ENCODE measurements at regions not wholly inside any gene's neighbourhood (a gene's known extent, or its start where the extent isn't known, plus 50 kb on each side); places are given as distances from the start of the nearest gene placed in this dataset.

DNA sequence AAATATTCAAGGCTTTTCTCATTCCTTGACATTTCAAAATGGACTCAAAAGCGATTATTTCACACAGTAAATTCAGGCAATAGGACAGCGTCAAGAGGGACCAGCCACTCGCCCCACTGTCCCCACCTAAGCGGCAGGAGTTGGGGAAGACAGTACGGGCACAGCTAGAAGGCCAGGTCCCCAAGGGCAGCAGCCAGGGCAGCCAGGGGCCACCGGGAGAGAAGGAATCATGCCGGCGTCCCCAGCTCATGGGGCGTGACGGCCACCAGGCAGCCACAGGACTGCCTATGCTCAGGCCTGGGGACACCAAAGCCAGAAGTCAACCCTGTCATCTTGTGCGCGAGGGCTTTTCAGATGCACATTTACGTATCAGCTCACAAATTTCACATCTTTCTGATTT, 225.7 kb upstream of the PPP2R2D start:
- no peak for DNase-seq (ENCODE audit: low read depth, low spot score)
- in situ Hi-C loops (cut with HindIII; ENCODE audit: low pct_unique_long_range_greater_than_20kb, low sequenced_read_pairs): no loop called here

- no peak for DNase-seq (ENCODE audit: low read depth, low spot score)
- in situ Hi-C loops (cut with HindIII; ENCODE audit: low pct_unique_long_range_greater_than_20kb, low sequenced_read_pairs): no loop called here
Observed at GRCh38 chr10:131676046-131676799, 224.6 kb upstream of the PPP2R2D start.

- no peak for DNase-seq (ENCODE audit: low read depth, low spot score)
- in situ Hi-C loops (cut with HindIII; ENCODE audit: low pct_unique_long_range_greater_than_20kb, low sequenced_read_pairs): no loop called here
Observed at GRCh38 chr10:131676800-131677421, 223.9 kb upstream of the PPP2R2D start.

GRCh38 chr10:131677671-131678070, 223.1 kb upstream of the PPP2R2D start:
- in situ Hi-C loops (cut with HindIII; ENCODE audit: low pct_unique_long_range_greater_than_20kb, low sequenced_read_pairs): no loop called here
- no peak for DNase-seq (ENCODE audit: low read depth, low spot score)

DNA sequence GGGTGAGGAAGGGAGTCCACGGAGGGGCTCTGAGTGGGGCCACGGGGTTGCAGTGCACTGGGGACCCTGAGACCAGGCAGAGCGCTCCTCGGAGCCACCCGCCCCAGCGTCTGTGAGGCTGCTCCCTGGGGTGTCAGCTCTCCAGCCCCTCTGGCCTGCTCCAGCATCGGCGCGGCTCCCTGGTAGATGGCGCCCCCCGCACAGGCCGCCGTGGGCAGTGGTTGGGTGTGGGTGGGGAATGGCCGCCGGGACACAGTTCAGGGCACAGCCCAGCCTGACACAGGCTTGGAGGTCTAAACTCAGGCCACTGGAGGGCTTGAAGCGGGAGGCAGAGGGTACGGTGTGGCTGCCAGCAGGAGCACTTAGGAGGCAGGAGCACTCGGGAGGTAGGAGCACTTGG, 222.6 kb upstream of the PPP2R2D start:
- no peak for DNase-seq (ENCODE audit: low read depth, low spot score)
- in situ Hi-C loops (cut with HindIII; ENCODE audit: low pct_unique_long_range_greater_than_20kb, low sequenced_read_pairs): no loop called here

DNA sequence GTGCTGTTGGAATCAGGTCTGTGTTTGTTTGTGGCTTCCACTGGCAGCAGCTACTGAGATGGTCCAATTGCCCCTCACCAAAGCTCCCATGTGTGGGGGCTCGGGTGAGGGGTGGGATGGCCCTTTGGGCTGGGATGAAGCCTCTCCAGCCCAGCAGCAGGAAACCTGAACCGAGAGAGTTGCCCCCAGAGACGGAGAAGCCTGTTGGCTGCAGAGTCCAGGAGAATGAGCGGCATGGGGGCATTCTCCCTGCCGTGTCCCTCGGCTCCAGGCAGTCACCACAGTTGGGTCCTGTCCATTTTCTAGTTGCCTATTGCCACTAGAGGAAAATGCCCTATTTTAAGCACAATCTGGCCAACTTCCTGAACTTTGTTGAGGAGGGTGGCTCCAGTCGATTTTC, 222.2 kb upstream of the PPP2R2D start:
- no peak for DNase-seq (ENCODE audit: low read depth, low spot score)
- in situ Hi-C loops (cut with HindIII; ENCODE audit: low pct_unique_long_range_greater_than_20kb, low sequenced_read_pairs): no loop called here

DNA sequence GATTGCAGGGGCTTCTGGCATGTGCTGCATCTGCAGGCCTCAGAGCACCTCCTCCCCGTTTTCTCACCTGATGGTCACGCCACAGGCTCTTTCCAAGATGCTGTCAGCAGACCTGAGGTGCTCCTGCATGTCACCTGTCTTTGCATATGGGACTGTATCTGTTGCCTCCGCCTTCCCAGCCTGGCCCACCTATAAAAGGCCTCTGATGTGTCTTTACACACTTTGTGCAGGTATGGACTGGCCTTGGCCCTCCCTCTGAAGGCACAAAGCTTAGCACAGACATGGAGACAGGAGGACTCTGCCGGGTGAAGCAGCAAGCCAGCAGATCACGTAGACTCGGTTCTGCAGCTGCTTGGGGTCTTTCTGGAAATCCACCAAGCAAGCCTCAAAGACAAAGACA, 220.9 kb upstream of the PPP2R2D start:
- in situ Hi-C loops (cut with HindIII; ENCODE audit: low pct_unique_long_range_greater_than_20kb, low sequenced_read_pairs): no loop called here
- no peak for DNase-seq (ENCODE audit: low read depth, low spot score)

GRCh38 chr10:131681122-131681521, 219.7 kb upstream of the PPP2R2D start:
- in situ Hi-C loops (cut with HindIII; ENCODE audit: low pct_unique_long_range_greater_than_20kb, low sequenced_read_pairs): no loop called here
- DNase-seq (ENCODE audit: low read depth, low spot score): no peak

DNA sequence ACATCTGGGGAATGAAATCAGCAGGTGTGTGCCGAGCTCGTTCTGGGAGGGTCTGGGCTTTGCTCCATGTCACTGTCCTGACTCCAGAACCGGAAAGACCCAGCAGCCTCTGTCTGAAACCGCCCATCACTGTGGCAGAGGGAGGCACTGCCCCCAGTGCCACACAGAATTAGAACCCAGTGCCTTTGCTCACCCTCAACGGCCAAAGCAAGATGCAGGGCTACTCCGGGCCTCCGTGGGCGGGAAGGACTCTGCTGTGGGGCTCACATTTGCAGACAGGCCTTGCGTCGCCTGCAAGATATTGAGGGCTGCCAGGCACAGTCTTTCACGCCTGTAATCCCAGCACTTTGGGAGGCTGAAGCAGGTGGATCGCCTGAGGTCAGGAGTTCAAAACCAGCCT, 219.2 kb upstream of the PPP2R2D start:
- in situ Hi-C loops (cut with HindIII; ENCODE audit: low pct_unique_long_range_greater_than_20kb, low sequenced_read_pairs): no loop called here
- no peak for DNase-seq (ENCODE audit: low read depth, low spot score)

- in situ Hi-C loops (cut with HindIII; ENCODE audit: low pct_unique_long_range_greater_than_20kb, low sequenced_read_pairs): no loop called here
- no peak for DNase-seq (ENCODE audit: low read depth, low spot score)
Observed at GRCh38 chr10:131682271-131682962, 218.4 kb upstream of the PPP2R2D start.

GRCh38 chr10:131683281-131683861, 217.4 kb upstream of the PPP2R2D start:
- DNase-seq (ENCODE audit: low read depth, low spot score): no peak
- in situ Hi-C loops (cut with HindIII; ENCODE audit: low pct_unique_long_range_greater_than_20kb, low sequenced_read_pairs): no loop called here

GRCh38 chr10:131683941-131684340, 216.9 kb upstream of the PPP2R2D start:
- in situ Hi-C loops (cut with HindIII; ENCODE audit: low pct_unique_long_range_greater_than_20kb, low sequenced_read_pairs): no loop called here
- DNase-seq (ENCODE audit: low read depth, low spot score): no peak

- in situ Hi-C loops (cut with HindIII; ENCODE audit: low pct_unique_long_range_greater_than_20kb, low sequenced_read_pairs): no loop called here
- no peak for DNase-seq (ENCODE audit: low read depth, low spot score)
Observed at GRCh38 chr10:131685007-131685406, 215.8 kb upstream of the PPP2R2D start.

GRCh38 chr10:131685576-131685975, 215.2 kb upstream of the PPP2R2D start:
- in situ Hi-C loops (cut with HindIII; ENCODE audit: low pct_unique_long_range_greater_than_20kb, low sequenced_read_pairs): no loop called here
- DNase-seq (ENCODE audit: low read depth, low spot score): no peak

- no peak for DNase-seq (ENCODE audit: low read depth, low spot score)
- in situ Hi-C loops (cut with HindIII; ENCODE audit: low pct_unique_long_range_greater_than_20kb, low sequenced_read_pairs): no loop called here
Observed at GRCh38 chr10:131686781-131687420, 213.9 kb upstream of the PPP2R2D start.

DNA sequence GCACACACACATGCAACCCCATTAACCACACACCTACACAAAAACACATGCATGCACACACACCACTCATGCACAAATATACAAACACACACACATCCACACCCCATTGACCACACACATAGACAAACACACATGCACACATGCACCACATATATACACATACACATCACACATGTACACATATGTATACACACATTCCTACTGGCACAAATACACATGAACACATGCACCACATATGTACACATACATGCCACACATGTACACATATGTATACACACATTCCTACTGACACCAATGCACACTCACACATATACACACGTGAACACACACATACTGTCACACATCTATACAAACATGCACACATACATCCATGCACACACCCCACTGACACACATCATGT, 212.5 kb upstream of the PPP2R2D start:
- in situ Hi-C loops (cut with HindIII; ENCODE audit: low pct_unique_long_range_greater_than_20kb, low sequenced_read_pairs): no loop called here
- no peak for DNase-seq (ENCODE audit: low read depth, low spot score)

DNA sequence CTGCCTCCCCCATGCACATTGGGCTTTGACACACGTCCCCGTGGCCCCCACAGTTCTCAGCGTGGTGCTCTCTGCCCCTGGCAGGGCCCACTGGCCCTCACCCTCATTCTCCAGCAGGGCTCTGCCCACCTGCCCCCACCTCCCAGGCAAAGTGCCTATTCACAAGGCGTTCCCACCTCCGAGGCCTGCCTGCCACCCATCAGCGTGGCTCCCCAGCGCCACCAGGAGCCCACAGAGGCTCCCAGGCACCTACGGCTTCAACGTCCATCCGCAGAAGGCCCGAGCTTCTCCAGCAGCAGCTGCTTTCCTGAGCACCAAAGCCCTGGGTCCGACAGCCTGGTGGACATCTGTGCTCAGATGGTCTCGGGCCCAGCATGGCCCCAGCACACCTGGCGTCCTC, 211.8 kb upstream of the PPP2R2D start:
- in situ Hi-C loops (cut with HindIII; ENCODE audit: low pct_unique_long_range_greater_than_20kb, low sequenced_read_pairs): no loop called here
- no peak for DNase-seq (ENCODE audit: low read depth, low spot score)

- in situ Hi-C loops (cut with HindIII; ENCODE audit: low pct_unique_long_range_greater_than_20kb, low sequenced_read_pairs): no loop called here
- no peak for DNase-seq (ENCODE audit: low read depth, low spot score)
Observed at GRCh38 chr10:131689486-131689885, 211.3 kb upstream of the PPP2R2D start.
